ENCODE measurements at regions not wholly inside any gene's neighbourhood (a gene's known extent, or its start where the extent isn't known, plus 50 kb on each side); places are given as distances from the start of the nearest gene placed in this dataset.

DNA sequence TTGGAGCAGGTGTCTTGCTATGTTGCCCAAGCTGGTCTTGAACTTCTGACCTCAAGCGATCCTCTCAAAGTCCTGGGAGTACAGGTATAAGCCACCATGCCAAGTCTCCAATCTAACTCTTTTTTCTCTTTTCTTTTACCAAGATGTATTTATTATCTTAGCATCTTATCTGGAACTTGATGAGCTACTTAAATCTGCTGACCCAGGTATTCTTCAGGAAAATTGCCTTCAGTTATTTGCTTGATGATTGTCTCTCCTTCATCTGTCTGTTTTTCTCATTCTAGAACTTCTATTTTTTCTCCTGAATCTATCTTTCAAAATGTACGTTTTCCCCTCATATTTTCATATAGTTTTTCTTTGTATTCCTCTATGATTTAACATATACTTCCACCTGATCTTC, 158.2 kb upstream of the DMAC1 start (continued):
- TF ChIP-seq, protein P1, sequence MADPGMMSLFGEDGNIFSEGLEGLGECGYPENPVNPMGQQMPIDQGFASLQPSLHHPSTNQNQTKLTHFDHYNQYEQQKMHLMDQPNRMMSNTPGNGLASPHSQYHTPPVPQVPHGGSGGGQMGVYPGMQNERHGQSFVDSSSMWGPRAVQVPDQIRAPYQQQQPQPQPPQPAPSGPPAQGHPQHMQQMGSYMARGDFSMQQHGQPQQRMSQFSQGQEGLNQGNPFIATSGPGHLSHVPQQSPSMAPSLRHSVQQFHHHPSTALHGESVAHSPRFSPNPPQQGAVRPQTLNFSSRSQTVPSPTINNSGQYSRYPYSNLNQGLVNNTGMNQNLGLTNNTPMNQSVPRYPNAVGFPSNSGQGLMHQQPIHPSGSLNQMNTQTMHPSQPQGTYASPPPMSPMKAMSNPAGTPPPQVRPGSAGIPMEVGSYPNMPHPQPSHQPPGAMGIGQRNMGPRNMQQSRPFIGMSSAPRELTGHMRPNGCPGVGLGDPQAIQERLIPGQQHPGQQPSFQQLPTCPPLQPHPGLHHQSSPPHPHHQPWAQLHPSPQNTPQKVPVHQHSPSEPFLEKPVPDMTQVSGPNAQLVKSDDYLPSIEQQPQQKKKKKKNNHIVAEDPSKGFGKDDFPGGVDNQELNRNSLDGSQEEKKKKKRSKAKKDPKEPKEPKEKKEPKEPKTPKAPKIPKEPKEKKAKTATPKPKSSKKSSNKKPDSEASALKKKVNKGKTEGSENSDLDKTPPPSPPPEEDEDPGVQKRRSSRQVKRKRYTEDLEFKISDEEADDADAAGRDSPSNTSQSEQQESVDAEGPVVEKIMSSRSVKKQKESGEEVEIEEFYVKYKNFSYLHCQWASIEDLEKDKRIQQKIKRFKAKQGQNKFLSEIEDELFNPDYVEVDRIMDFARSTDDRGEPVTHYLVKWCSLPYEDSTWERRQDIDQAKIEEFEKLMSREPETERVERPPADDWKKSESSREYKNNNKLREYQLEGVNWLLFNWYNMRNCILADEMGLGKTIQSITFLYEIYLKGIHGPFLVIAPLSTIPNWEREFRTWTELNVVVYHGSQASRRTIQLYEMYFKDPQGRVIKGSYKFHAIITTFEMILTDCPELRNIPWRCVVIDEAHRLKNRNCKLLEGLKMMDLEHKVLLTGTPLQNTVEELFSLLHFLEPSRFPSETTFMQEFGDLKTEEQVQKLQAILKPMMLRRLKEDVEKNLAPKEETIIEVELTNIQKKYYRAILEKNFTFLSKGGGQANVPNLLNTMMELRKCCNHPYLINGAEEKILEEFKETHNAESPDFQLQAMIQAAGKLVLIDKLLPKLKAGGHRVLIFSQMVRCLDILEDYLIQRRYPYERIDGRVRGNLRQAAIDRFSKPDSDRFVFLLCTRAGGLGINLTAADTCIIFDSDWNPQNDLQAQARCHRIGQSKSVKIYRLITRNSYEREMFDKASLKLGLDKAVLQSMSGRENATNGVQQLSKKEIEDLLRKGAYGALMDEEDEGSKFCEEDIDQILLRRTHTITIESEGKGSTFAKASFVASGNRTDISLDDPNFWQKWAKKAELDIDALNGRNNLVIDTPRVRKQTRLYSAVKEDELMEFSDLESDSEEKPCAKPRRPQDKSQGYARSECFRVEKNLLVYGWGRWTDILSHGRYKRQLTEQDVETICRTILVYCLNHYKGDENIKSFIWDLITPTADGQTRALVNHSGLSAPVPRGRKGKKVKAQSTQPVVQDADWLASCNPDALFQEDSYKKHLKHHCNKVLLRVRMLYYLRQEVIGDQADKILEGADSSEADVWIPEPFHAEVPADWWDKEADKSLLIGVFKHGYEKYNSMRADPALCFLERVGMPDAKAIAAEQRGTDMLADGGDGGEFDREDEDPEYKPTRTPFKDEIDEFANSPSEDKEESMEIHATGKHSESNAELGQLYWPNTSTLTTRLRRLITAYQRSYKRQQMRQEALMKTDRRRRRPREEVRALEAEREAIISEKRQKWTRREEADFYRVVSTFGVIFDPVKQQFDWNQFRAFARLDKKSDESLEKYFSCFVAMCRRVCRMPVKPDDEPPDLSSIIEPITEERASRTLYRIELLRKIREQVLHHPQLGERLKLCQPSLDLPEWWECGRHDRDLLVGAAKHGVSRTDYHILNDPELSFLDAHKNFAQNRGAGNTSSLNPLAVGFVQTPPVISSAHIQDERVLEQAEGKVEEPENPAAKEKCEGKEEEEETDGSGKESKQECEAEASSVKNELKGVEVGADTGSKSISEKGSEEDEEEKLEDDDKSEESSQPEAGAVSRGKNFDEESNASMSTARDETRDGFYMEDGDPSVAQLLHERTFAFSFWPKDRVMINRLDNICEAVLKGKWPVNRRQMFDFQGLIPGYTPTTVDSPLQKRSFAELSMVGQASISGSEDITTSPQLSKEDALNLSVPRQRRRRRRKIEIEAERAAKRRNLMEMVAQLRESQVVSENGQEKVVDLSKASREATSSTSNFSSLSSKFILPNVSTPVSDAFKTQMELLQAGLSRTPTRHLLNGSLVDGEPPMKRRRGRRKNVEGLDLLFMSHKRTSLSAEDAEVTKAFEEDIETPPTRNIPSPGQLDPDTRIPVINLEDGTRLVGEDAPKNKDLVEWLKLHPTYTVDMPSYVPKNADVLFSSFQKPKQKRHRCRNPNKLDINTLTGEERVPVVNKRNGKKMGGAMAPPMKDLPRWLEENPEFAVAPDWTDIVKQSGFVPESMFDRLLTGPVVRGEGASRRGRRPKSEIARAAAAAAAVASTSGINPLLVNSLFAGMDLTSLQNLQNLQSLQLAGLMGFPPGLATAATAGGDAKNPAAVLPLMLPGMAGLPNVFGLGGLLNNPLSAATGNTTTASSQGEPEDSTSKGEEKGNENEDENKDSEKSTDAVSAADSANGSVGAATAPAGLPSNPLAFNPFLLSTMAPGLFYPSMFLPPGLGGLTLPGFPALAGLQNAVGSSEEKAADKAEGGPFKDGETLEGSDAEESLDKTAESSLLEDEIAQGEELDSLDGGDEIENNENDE (IDR thresholded peaks at IDR 0.05; ENCODE audit: insufficient replicate concordance, low read length), result no peak
- TF ChIP-seq TAF7 (optimal IDR thresholded peaks at IDR 0.05; ENCODE audit: borderline replicate concordance, low read depth, low read length), result no peak
- no peak for TF ChIP-seq ASH2L (IDR thresholded peaks at IDR 0.05; ENCODE audit: low read length)
- no peak for TF ChIP-seq SIN3A (conservative IDR thresholded peaks at IDR 0.05 in 1 of 2, IDR thresholded peaks at IDR 0.05 in 1 of 2; ENCODE audit: low read depth in 1 of 2, low read length in 2 of 2)
- no peak for TF ChIP-seq SP2 (IDR thresholded peaks at IDR 0.05; ENCODE audit: low read length)
- TF ChIP-seq, protein P2, sequence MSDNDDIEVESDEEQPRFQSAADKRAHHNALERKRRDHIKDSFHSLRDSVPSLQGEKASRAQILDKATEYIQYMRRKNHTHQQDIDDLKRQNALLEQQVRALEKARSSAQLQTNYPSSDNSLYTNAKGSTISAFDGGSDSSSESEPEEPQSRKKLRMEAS (IDR thresholded peaks at IDR 0.05), result no peak
- TF ChIP-seq RBBP5 (IDR thresholded peaks at IDR 0.05; ENCODE audit: borderline replicate concordance, low read depth, low read length), result no peak
- no peak for TF ChIP-seq BRCA1 (IDR thresholded peaks at IDR 0.05; ENCODE audit: low read depth, low read length)
- TF ChIP-seq POLR2A (IDR thresholded peaks at IDR 0.05; ENCODE audit: control extremely low read depth in 1 of 2, low read depth in 2 of 2, low read length in 2 of 2), result no peak
- TF ChIP-seq GTF2F1 (IDR thresholded peaks at IDR 0.05; ENCODE audit: borderline replicate concordance, low read depth, low read length), result no peak
- TF ChIP-seq YY1 (IDR thresholded peaks at IDR 0.05; ENCODE audit: low read depth, low read length), result no peak
- TF ChIP-seq GABPA (IDR thresholded peaks at IDR 0.05; ENCODE audit: borderline replicate concordance, insufficient read depth, low read length), result no peak
